Neuron (in vitro differentiated cells): ENCODE measurements at regions not wholly inside any gene's neighbourhood (a gene's known extent, or its start where the extent isn't known, plus 50 kb on each side); places are given as distances from the start of the nearest gene placed in this dataset.

Experiments
- H2AFZ ChIP-seq: one replicate; pipeline ENCODE4 v1.6.1; 2013; ENCODE audit warnings: low read depth, mild to moderate bottlenecking, inconsistent platforms, low read length, moderate library complexity
- H3K27me3 ChIP-seq: one replicate; pipeline ENCODE4 v1.6.1; 2013; ENCODE audit warnings: low read length; ENCODE audit not compliant: insufficient read depth
- H3K36me3 ChIP-seq: one replicate; pipeline ENCODE4 v1.6.1; 2013; ENCODE audit warnings: low read length; ENCODE audit not compliant: insufficient read depth
- H3K4me1 ChIP-seq: one replicate; pipeline ENCODE4 v1.6.1; 2013; ENCODE audit warnings: low read length; ENCODE audit not compliant: insufficient read depth
- H3K4me3 ChIP-seq: 2 replicates; pipeline ENCODE4 v1.5.1; 2013; ENCODE audit warnings: mild to moderate bottlenecking, low read length, moderate library complexity
- H3K9me3 ChIP-seq: one replicate; pipeline ENCODE4 v1.6.1; 2013; ENCODE audit warnings: low read length

DNA sequence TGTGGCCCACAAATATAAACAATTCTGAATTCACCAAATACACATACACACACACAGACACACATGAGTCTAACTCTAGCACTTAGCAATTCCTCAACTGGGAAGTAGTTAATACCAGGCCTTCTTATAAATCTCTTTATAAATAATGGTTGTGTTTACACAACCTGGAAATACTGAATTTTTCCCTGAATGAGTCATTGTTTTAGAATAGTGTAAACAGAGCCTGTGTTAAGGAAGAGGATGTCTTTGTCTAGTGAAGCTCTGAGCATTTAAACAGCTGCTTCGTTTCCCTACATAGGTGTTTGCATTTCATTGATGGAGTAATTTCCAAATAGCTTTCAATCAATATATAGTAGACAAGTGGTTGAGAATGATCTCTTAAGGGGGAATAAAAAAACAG is 218.8 kb downstream of the BTG1 start:
- H3K9me3 ChIP-seq = no peaks in the 10 kb centered on the region
- no peak overlapping the region for H3K4me3 ChIP-seq
- H3K36me3 ChIP-seq = no peaks in the 10 kb centered on the region
- H2AFZ ChIP-seq = no peak overlapping the region
- no peaks in the 10 kb centered on the region for H3K27me3 ChIP-seq
- no peaks in the 10 kb centered on the region for H3K4me1 ChIP-seq

DNA sequence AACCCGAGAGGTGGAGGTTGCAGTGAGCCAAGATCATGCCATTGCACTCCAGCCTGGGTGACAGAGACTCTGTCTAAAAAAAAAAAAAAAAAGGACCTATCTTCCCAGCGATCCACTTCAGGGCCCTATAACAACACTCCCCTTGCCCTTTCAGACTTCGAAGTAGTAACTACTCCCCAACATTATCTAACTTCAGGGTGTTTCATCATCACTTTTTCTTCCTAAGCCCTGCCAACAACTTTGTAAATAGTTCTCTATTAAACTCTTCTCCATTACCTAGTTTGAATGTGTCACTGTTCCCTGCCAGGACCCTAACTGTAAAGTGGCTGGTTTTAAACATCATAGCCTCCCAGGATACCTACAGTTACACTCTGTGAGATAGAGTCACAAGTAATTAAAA is 220.8 kb downstream of the BTG1 start:
- H3K9me3 ChIP-seq = no peaks in the 10 kb centered on the region
- no peak overlapping the region for H3K4me3 ChIP-seq
- no peak overlapping the region for H2AFZ ChIP-seq
- no peaks in the 10 kb centered on the region for H3K4me1 ChIP-seq
- H3K36me3 ChIP-seq = no peaks in the 10 kb centered on the region
- H3K27me3 ChIP-seq = no peaks in the 10 kb centered on the region

GRCh38 chr12:91923864-91924263 is 221.8 kb downstream of the BTG1 start:
- no peaks in the 10 kb centered on the region for H3K36me3 ChIP-seq
- H3K4me3 ChIP-seq = no peak overlapping the region
- no peak overlapping the region for H2AFZ ChIP-seq
- H3K4me1 ChIP-seq = no peaks in the 10 kb centered on the region
- H3K27me3 ChIP-seq = no peaks in the 10 kb centered on the region
- no peaks in the 10 kb centered on the region for H3K9me3 ChIP-seq

DNA sequence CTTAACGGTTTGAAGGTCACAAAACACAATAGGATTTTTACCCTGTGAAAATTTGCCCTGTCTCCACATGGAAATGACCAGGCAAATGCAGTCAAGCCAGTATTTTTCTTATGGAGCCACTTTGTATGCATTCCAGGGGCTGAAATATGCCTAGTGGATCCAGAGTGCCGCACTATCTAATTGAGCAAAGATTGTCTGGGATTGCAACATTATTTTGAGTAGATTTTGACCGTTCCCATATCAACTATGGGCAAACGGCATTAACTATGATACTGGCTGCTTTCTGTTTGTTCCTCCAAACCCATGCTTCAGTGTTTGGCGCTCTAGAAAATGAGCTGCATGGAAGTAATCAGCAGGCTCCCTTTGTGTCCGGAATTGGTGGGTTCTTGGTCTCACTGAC is 223.0 kb downstream of the BTG1 start:
- no peaks in the 10 kb centered on the region for H3K9me3 ChIP-seq
- no peak overlapping the region for H3K4me3 ChIP-seq
- peak overlapping the region; percentile 19 for H2AFZ ChIP-seq
- H3K27me3 ChIP-seq = no peaks in the 10 kb centered on the region
- no peaks in the 10 kb centered on the region for H3K36me3 ChIP-seq
- no peaks in the 10 kb centered on the region for H3K4me1 ChIP-seq

GRCh38 chr12:91922139-91922538 is 223.5 kb downstream of the BTG1 start:
- H3K36me3 ChIP-seq = no peaks in the 10 kb centered on the region
- H3K27me3 ChIP-seq = no peaks in the 10 kb centered on the region
- no peak overlapping the region for H3K4me3 ChIP-seq
- H2AFZ ChIP-seq = peak overlapping the region; percentile 19
- H3K4me1 ChIP-seq = no peaks in the 10 kb centered on the region
- H3K9me3 ChIP-seq = no peaks in the 10 kb centered on the region

DNA sequence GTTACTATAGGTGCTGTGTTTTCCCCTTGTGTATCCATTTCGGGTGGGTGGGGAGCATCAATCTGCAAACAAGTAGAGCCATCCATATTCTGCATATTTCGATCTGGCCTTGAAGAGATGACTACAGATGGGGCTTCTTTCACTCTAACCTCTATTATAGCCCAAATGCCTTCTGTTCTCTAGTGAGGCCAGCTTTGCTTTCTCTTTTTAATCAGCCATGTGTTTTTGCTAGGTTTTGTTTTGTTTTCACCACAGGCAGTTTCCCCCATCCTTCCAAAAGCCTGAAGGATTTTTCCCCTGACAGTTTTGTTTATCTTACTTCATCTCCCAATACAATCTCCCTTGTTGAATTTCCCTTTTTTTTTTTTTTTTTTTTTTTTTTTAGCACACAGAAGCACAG is 224.1 kb downstream of the BTG1 start:
- no peaks in the 10 kb centered on the region for H3K27me3 ChIP-seq
- no peaks in the 10 kb centered on the region for H3K36me3 ChIP-seq
- no peak overlapping the region for H3K4me3 ChIP-seq
- no peaks in the 10 kb centered on the region for H3K4me1 ChIP-seq
- no peaks in the 10 kb centered on the region for H3K9me3 ChIP-seq
- H2AFZ ChIP-seq = no peak overlapping the region

GRCh38 chr12:91920741-91921140 is 224.9 kb downstream of the BTG1 start:
- Histone ChIP-seq H3K27me3 (no peaks in the 10 kb centered on the region), H2AFZ (no peak overlapping the region), H3K4me3 (no peak overlapping the region), H3K9me3 (no peaks in the 10 kb centered on the region), H3K36me3 (no peaks in the 10 kb centered on the region), H3K4me1 (no peaks in the 10 kb centered on the region)

GRCh38 chr12:91920276-91920675 is 225.4 kb downstream of the BTG1 start:
- H3K36me3 ChIP-seq = no peaks in the 10 kb centered on the region
- no peak overlapping the region for H3K4me3 ChIP-seq
- H3K27me3 ChIP-seq = no peaks in the 10 kb centered on the region
- H2AFZ ChIP-seq = no peak overlapping the region
- H3K9me3 ChIP-seq = no peaks in the 10 kb centered on the region
- no peaks in the 10 kb centered on the region for H3K4me1 ChIP-seq

DNA sequence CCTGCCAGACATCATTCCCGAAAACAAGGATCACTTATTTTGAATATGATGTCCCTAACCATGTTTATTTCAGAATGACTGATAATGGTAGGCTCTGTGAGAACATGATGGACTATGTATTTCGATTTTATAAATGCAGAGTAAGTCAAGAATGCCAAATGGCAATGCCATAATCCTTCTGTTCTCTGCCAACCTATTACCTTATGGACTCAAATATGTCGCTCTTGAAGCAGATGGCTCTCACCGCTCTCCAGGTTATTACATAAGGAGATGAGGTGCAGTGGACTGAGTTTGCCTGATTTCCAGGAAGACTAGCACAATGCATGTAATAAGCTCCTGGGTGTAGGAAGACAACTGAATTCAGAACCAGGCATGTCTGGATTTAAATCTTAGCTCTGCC is 227.2 kb downstream of the BTG1 start:
- Histone ChIP-seq H3K36me3 (no peaks in the 10 kb centered on the region), H2AFZ (no peak overlapping the region), H3K4me1 (no peaks in the 10 kb centered on the region), H3K9me3 (no peaks in the 10 kb centered on the region), H3K4me3 (no peak overlapping the region), H3K27me3 (no peaks in the 10 kb centered on the region)

DNA sequence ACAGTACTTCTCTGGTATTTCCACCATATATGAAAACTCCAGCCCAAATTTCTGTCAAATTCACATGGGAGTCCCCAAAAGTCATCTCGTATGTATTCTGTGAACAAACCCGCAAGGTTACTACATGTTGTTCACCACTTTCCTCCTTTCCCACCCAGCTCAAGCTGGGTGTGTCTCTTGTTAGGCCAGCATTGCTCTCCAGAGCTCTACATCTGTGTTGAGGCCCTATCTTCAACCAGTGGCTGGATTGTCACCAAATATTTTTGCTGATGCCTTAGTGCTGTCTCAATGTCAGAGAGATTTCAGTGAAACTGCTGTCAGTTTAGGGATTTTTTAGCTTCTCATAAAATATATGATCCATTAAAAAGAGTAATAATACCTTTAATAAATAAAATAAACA is 230.9 kb downstream of the BTG1 start:
- Histone ChIP-seq H3K36me3 (no peaks in the 10 kb centered on the region), H3K4me3 (no peak overlapping the region), H3K9me3 (no peaks in the 10 kb centered on the region), H3K27me3 (no peaks in the 10 kb centered on the region), H3K4me1 (peaks cover 17% of the 10 kb centered on the region), H2AFZ (no peak overlapping the region)

DNA sequence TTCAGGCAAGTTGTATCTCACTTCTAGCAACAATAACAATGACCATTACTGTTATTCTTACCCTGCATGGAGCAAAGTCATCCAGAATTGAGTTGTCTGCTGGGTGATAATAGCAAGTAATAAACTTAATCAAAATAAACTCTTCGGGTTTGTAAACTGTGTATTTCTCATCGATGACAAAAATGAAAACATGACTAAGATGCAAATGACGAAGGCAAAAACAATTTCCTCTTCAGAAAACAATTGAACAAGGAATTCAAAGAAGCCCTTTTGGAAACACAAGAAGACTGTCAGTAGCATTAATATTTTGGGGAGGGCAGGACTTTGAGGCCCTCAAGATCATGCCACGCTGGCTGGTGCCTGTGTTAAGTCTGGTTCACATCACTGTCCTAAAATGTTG is 232.0 kb downstream of the BTG1 start:
- Histone ChIP-seq H3K9me3 (no peaks in the 10 kb centered on the region), H3K36me3 (no peaks in the 10 kb centered on the region), H3K27me3 (no peaks in the 10 kb centered on the region), H3K4me3 (no peak overlapping the region), H3K4me1 (peaks cover 17% of the 10 kb centered on the region), H2AFZ (no peak overlapping the region)

GRCh38 chr12:91913124-91913523 is 232.5 kb downstream of the BTG1 start:
- no peak overlapping the region for H3K4me3 ChIP-seq
- peaks cover 17% of the 10 kb centered on the region for H3K4me1 ChIP-seq
- H2AFZ ChIP-seq = no peak overlapping the region
- H3K36me3 ChIP-seq = no peaks in the 10 kb centered on the region
- H3K27me3 ChIP-seq = no peaks in the 10 kb centered on the region
- H3K9me3 ChIP-seq = no peaks in the 10 kb centered on the region

DNA sequence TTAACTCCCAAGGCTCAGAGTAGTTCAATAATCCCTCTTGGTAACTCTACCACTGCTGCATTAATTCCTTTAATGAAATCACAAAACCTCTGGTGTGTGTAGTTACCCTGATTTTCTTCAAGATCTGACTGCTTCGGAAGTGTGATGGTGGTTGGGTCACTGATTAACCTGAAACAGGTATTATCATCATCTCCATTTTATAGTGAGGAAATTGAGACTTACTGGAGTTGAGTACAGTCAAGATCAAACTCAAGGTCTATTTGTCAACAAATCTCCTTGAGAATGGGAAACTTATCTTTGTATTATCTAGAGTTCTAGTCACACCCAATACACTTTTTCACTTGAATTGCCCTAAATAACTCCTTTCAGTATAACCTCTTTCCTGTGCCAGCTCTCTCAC is 233.5 kb downstream of the BTG1 start:
- no peak overlapping the region for H2AFZ ChIP-seq
- no peaks in the 10 kb centered on the region for H3K27me3 ChIP-seq
- H3K4me3 ChIP-seq = no peak overlapping the region
- no peaks in the 10 kb centered on the region for H3K9me3 ChIP-seq
- H3K36me3 ChIP-seq = no peaks in the 10 kb centered on the region
- peaks cover 17% of the 10 kb centered on the region for H3K4me1 ChIP-seq

- Histone ChIP-seq H3K4me3 (no peak overlapping the region), H3K36me3 (no peaks in the 10 kb centered on the region), H2AFZ (no peak overlapping the region), H3K27me3 (no peaks in the 10 kb centered on the region), H3K9me3 (no peaks in the 10 kb centered on the region), H3K4me1 (peaks cover 17% of the 10 kb centered on the region)
These were observed 234.7 kb downstream of the BTG1 start for GRCh38 chr12:91910871-91911388.
